Ovary (tissue), 3 donors: ENCODE measurements at regions not wholly inside any gene's neighbourhood (a gene's known extent, or its start where the extent isn't known, plus 50 kb on each side); places are given as distances from the start of the nearest gene placed in this dataset.

ENCODE experiments used
- EP300 ChIP-seq: sonication (generic); formaldehyde crosslinking; IDR thresholded peaks from one replicate; pipeline ENCODE4 v1.6.1; 2017; ENCODE audit warnings: antibody characterized with exemption
- POLR2A ChIP-seq: fragments of 450-650 bp; IDR thresholded peaks from one replicate; pipeline ENCODE4 v1.6.1; 2017; ENCODE audit warnings: antibody characterized with exemption, mild to moderate bottlenecking, moderate library complexity
- TF ChIP-seq, protein P1 (sequence below), 3 donors: fragments of 450-650 bp in 2 of 3; fragments of 200-600 bp in 1 of 3; IDR thresholded peaks; one replicate each; pipeline versions ENCODE4 v1.5.1 to v1.8.0; 2016 to 2022; ENCODE audit warnings: antibody characterized with exemption in 3 of 3, mild to moderate bottlenecking in 1 of 3
- donor health status: DM: no; HTN: no; CAD: no.

DNA sequence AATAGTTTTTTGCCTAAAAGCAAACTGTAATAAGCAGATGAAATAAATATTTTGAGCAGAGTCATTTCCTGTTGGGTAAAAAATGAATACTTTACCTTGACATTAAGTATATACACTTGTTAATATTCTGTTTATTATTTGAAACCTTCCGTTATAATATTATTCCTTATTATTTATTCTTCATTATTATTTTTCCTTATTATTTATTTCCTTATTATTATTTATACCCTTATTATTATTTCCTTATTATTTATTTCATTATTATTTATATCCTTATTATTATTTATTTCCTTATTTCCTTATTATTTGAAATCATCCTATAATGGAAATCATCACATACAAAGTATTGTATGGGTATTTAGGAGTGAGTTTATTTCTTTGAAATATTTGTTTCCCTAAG, 232.2 kb upstream of the RBBP8 start:
- TF ChIP-seq, protein P1, sequence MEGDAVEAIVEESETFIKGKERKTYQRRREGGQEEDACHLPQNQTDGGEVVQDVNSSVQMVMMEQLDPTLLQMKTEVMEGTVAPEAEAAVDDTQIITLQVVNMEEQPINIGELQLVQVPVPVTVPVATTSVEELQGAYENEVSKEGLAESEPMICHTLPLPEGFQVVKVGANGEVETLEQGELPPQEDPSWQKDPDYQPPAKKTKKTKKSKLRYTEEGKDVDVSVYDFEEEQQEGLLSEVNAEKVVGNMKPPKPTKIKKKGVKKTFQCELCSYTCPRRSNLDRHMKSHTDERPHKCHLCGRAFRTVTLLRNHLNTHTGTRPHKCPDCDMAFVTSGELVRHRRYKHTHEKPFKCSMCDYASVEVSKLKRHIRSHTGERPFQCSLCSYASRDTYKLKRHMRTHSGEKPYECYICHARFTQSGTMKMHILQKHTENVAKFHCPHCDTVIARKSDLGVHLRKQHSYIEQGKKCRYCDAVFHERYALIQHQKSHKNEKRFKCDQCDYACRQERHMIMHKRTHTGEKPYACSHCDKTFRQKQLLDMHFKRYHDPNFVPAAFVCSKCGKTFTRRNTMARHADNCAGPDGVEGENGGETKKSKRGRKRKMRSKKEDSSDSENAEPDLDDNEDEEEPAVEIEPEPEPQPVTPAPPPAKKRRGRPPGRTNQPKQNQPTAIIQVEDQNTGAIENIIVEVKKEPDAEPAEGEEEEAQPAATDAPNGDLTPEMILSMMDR (IDR thresholded peaks at IDR 0.05) = no peak
- no peak for TF ChIP-seq EP300
- TF ChIP-seq POLR2A = no peak
